Activated CD4-positive, alpha-beta T cell treated with anti-CD3 and anti-CD28 coated beads, Interleukin-2, amount 50 U/mL, for 48 hours (primary cell): ENCODE measurements at regions not wholly inside any gene's neighbourhood (a gene's known extent, or its start where the extent isn't known, plus 50 kb on each side); places are given as distances from the start of the nearest gene placed in this dataset.

Source experiments
- DNase-seq, 2 experiments: peaks; one replicate each; pipeline ENCODE4 v3.0.0-alpha.2; 2020

- DNase-seq = no peak
Measured at GRCh38 chr13:110811008-110811720, 97.7 kb downstream of the ING1 start.

- no peak for DNase-seq
Measured at GRCh38 chr13:110811771-110812120, 98.2 kb downstream of the ING1 start.

- no peak for DNase-seq
Measured at GRCh38 chr13:110812121-110812868, 98.8 kb downstream of the ING1 start.

- no peak for DNase-seq
Measured at GRCh38 chr13:110812869-110813645, 99.6 kb downstream of the ING1 start.

GRCh38 chr13:110813646-110814624 is 100.4 kb downstream of the ING1 start:
- no peak for DNase-seq

GRCh38 chr13:110815471-110816204 is 99.2 kb downstream of the ANKRD10 start:
- no peak for DNase-seq

- no peak for DNase-seq
Measured at GRCh38 chr13:110816500-110816899, 98.4 kb downstream of the ANKRD10 start.

- no peak for DNase-seq
Measured at GRCh38 chr13:110817143-110817542, 97.7 kb downstream of the ANKRD10 start.

GRCh38 chr13:110818747-110819146 is 96.1 kb downstream of the ANKRD10 start:
- no peak for DNase-seq

GRCh38 chr13:110819203-110820014 is 95.5 kb downstream of the ANKRD10 start:
- peak; percentile 83 to 85 for DNase-seq

- DNase-seq = no peak
Measured at GRCh38 chr13:110820322-110820721, 94.5 kb downstream of the ANKRD10 start.

- DNase-seq = peak in 1 of 2 experiments; percentile 17
Measured at GRCh38 chr13:110821837-110822668, 92.8 kb downstream of the ANKRD10 start.

- no peak for DNase-seq
Measured at GRCh38 chr13:110822669-110822945, 92.3 kb downstream of the ANKRD10 start.

- DNase-seq = no peak
Measured at GRCh38 chr13:110824702-110825300, 90.1 kb downstream of the ANKRD10 start.

GRCh38 chr13:110825516-110825915 is 89.4 kb downstream of the ANKRD10 start:
- no peak for DNase-seq

GRCh38 chr13:110826101-110826500 is 88.8 kb downstream of the ANKRD10 start:
- no peak for DNase-seq

GRCh38 chr13:110826861-110827672 is 87.8 kb downstream of the ANKRD10 start:
- DNase-seq = no peak
